H1 (cell line): ENCODE measurements at regions not wholly inside any gene's neighbourhood (a gene's known extent, or its start where the extent isn't known, plus 50 kb on each side); places are given as distances from the start of the nearest gene placed in this dataset.

Source experiments
- BCL11A ChIP-seq, 2 experiments: IDR thresholded peaks; one replicate each; pipeline ENCODE4 v1.6.1; 2011; ENCODE audit warnings: low read depth in 2 of 2, low read length in 2 of 2, mild to moderate bottlenecking in 2 of 2
- CHD7 ChIP-seq: fragments of 300-600 bp; sonication (generic); IDR thresholded peaks from 2 replicates; pipeline ENCODE4 v1.7.1; 2012; ENCODE audit warnings: low read length, moderate library complexity, mild to moderate bottlenecking, inconsistent platforms; ENCODE audit not compliant: insufficient replicate concordance
- FOSL1 ChIP-seq: IDR thresholded peaks from 2 replicates; pipeline ENCODE4 v1.6.1; 2011; ENCODE audit warnings: mild to moderate bottlenecking, low read depth, low read length, moderate library complexity; ENCODE audit not compliant: insufficient read depth
- GTF2F1 ChIP-seq: IDR thresholded peaks from 2 replicates; pipeline ENCODE4 v1.6.1; 2012; ENCODE audit warnings: low read depth, low read length, improper control_type of control experiment, borderline replicate concordance
- PHF8 ChIP-seq: fragments of 200-600 bp; sonication (generic); conservative IDR thresholded peaks from 2 replicates; pipeline ENCODE4 v1.7.1; 2012; ENCODE audit warnings: low read depth, mild to moderate bottlenecking, inconsistent platforms, low read length, moderate library complexity
- TCF12 ChIP-seq: IDR thresholded peaks from 2 replicates; pipeline ENCODE4 v1.6.1; 2011; ENCODE audit warnings: low read depth, mild to moderate bottlenecking, low read length
- YY1 ChIP-seq: IDR thresholded peaks from 2 replicates; pipeline ENCODE4 v1.6.1; 2011; ENCODE audit warnings: low read depth, mild to moderate bottlenecking, low read length

GRCh38 chr2:7281231-7282201, 364.3 kb downstream of the RNF144A start (continued):
- TF ChIP-seq FOSL1 (no peak), PHF8 (no peak), CHD7 (no peak), TCF12 (no peak), GTF2F1 (no peak), YY1 (no peak), BCL11A (IDR thresholded peaks at IDR 0.05; ENCODE audit: low read depth in 2 of 2, low read length in 2 of 2) (no peak)
